Naive B cell (primary cell): ENCODE measurements at regions not wholly inside any gene's neighbourhood (a gene's known extent, or its start where the extent isn't known, plus 50 kb on each side); places are given as distances from the start of the nearest gene placed in this dataset.

Source experiments
- ATAC-seq, 2 donors: fragments of 150-1000 bp; cut with Tn5 transposase; 2 replicates each; pipeline ENCODE4 v1.10.0; 2021; ENCODE audit warnings: low read depth in 2 of 2, mild to moderate bottlenecking in 2 of 2, moderate library complexity in 2 of 2
- DNase-seq: peaks from one replicate; pipeline ENCODE4 v3.0.0; 2022
- H3K27ac Mint-ChIP-seq, 6 donors: one replicate each; pipeline ENCODE4 v1.8.0; 2020 to 2022; ENCODE audit warnings: mild to moderate bottlenecking in 6 of 6, mixed read lengths in 6 of 6, moderate library complexity in 5 of 6, inconsistent platforms in 2 of 6
- H3K27me3 Mint-ChIP-seq, 3 donors: one replicate each; pipeline ENCODE4 v1.8.0; 2021 to 2022; ENCODE audit warnings: mixed read lengths in 3 of 3, mild to moderate bottlenecking in 1 of 3
- H3K36me3 Mint-ChIP-seq, 2 donors: one replicate each; pipeline ENCODE4 v1.8.0; 2020 to 2022; ENCODE audit warnings: mixed read lengths in 2 of 2, inconsistent platforms in 1 of 2, mild to moderate bottlenecking in 1 of 2
- H3K4me1 Mint-ChIP-seq, 3 donors: one replicate each; pipeline ENCODE4 v1.8.0; 2020 to 2022; ENCODE audit warnings: mixed read lengths in 3 of 3, inconsistent platforms in 1 of 3, mild to moderate bottlenecking in 1 of 3, moderate library complexity in 1 of 3
- H3K4me3 Mint-ChIP-seq, 8 donors: one replicate each; pipeline ENCODE4 v1.8.0; 2020 to 2022; ENCODE audit warnings: mild to moderate bottlenecking in 8 of 8, mixed read lengths in 8 of 8, moderate library complexity in 8 of 8, inconsistent platforms in 2 of 8
- H3K9me3 Mint-ChIP-seq, 7 donors: one replicate each; pipeline ENCODE4 v1.8.0; 2020 to 2022; ENCODE audit warnings: mixed read lengths in 7 of 7, mild to moderate bottlenecking in 5 of 7, inconsistent platforms in 2 of 7, moderate library complexity in 1 of 7

- H3K4me3 Mint-ChIP-seq = no peak overlapping the region
- H3K9me3 Mint-ChIP-seq = peaks cover 0 to 22% (median 3%) of the 10 kb centered on the region in 7 donors
- ATAC-seq (no peak), DNase-seq (no peak)
- H3K27ac Mint-ChIP-seq = peak overlapping the region in 1 of 6 donors; percentile 66
- H3K4me1 Mint-ChIP-seq = no peaks in the 10 kb centered on the region
- peaks cover 21 to 31% (median 22%) of the 10 kb centered on the region in 3 donors for H3K27me3 Mint-ChIP-seq
- H3K36me3 Mint-ChIP-seq = no peaks in the 10 kb centered on the region
Measured at GRCh38 chr15:72961346-72961745, 90.9 kb upstream of the NEO1 start.

GRCh38 chr15:72958634-72959033, 93.6 kb upstream of the NEO1 start:
- Mint-ChIP-seq H3K36me3 (no peaks in the 10 kb centered on the region), H3K4me3 (no peak overlapping the region), H3K9me3 (peaks cover 0 to 16% (median 3%) of the 10 kb centered on the region in 7 donors), H3K27ac (no peak overlapping the region), H3K27me3 (peaks cover 4 to 23% (median 5%) of the 10 kb centered on the region in 3 donors), H3K4me1 (no peaks in the 10 kb centered on the region)
- DNase-seq = no peak
- ATAC-seq = no peak

GRCh38 chr15:72953306-72953705, 99.0 kb upstream of the NEO1 start:
- peaks cover 6 to 22% of the 10 kb centered on the region in 2 donors for H3K36me3 Mint-ChIP-seq
- DNase-seq = no peak
- ATAC-seq = no peak
- H3K27me3 Mint-ChIP-seq = peaks cover 13 to 26% (median 18%) of the 10 kb centered on the region in 3 donors
- H3K9me3 Mint-ChIP-seq = peaks cover 8 to 18% (median 13%) of the 10 kb centered on the region in 7 donors
- H3K4me3 Mint-ChIP-seq = no peak overlapping the region
- H3K4me1 Mint-ChIP-seq = no peaks in the 10 kb centered on the region
- H3K27ac Mint-ChIP-seq = no peak overlapping the region

- H3K4me1 Mint-ChIP-seq = no peaks in the 10 kb centered on the region
- H3K4me3 Mint-ChIP-seq = no peak overlapping the region
- H3K27me3 Mint-ChIP-seq = peaks cover 13 to 26% (median 18%) of the 10 kb centered on the region in 3 donors
- H3K27ac Mint-ChIP-seq = no peak overlapping the region
- DNase-seq = no peak
- peaks cover 9 to 29% (median 19%) of the 10 kb centered on the region in 7 donors for H3K9me3 Mint-ChIP-seq
- ATAC-seq = no peak
- peaks cover 6 to 22% of the 10 kb centered on the region in 2 donors for H3K36me3 Mint-ChIP-seq
Measured at GRCh38 chr15:72952151-72952550, 100.1 kb upstream of the NEO1 start.

GRCh38 chr15:72948662-72949061, 103.6 kb upstream of the NEO1 start:
- no peaks in the 10 kb centered on the region for H3K4me1 Mint-ChIP-seq
- H3K27me3 Mint-ChIP-seq = peaks cover 18 to 34% (median 20%) of the 10 kb centered on the region in 3 donors
- H3K4me3 Mint-ChIP-seq = no peak overlapping the region
- H3K36me3 Mint-ChIP-seq = peaks cover 6 to 22% of the 10 kb centered on the region in 2 donors
- ATAC-seq (no peak), DNase-seq (no peak)
- peaks cover 14 to 40% (median 21%) of the 10 kb centered on the region in 7 donors for H3K9me3 Mint-ChIP-seq
- H3K27ac Mint-ChIP-seq = no peak overlapping the region

- Mint-ChIP-seq H3K9me3 (peaks cover 14 to 40% (median 19%) of the 10 kb centered on the region in 7 donors), H3K4me1 (no peaks in the 10 kb centered on the region), H3K27ac (no peak overlapping the region), H3K4me3 (no peak overlapping the region), H3K36me3 (peaks cover 6 to 22% of the 10 kb centered on the region in 2 donors), H3K27me3 (peaks cover 23 to 25% (median 24%) of the 10 kb centered on the region in 3 donors)
- ATAC-seq (no peak), DNase-seq (no peak)
Measured at GRCh38 chr15:72947709-72948108, 104.6 kb upstream of the NEO1 start.

- Mint-ChIP-seq H3K27ac (no peak overlapping the region), H3K9me3 (peaks cover 11 to 34% (median 18%) of the 10 kb centered on the region in 7 donors), H3K27me3 (peaks cover 15 to 28% (median 25%) of the 10 kb centered on the region in 3 donors), H3K4me1 (no peaks in the 10 kb centered on the region), H3K4me3 (no peak overlapping the region), H3K36me3 (peaks cover 6 to 12% of the 10 kb centered on the region in 2 donors)
- no peak for DNase-seq
- no peak for ATAC-seq
Measured at GRCh38 chr15:72944565-72944964, 107.7 kb upstream of the NEO1 start.

- Mint-ChIP-seq H3K27ac (no peak overlapping the region), H3K4me1 (no peaks in the 10 kb centered on the region), H3K9me3 (peaks cover 0 to 2% (median 0%) of the 10 kb centered on the region in 7 donors), H3K36me3 (peaks cover 0 to 4% of the 10 kb centered on the region in 2 donors), H3K4me3 (no peak overlapping the region), H3K27me3 (peaks cover 24 to 46% (median 24%) of the 10 kb centered on the region in 3 donors)
- no peak for DNase-seq
- no peak for ATAC-seq
Measured at GRCh38 chr15:72940229-72940622, 112.0 kb upstream of the NEO1 start.

- no peak for DNase-seq
- no peak for ATAC-seq
- no peak overlapping the region for H3K4me3 Mint-ChIP-seq
- H3K4me1 Mint-ChIP-seq = no peaks in the 10 kb centered on the region
- no peak overlapping the region for H3K27ac Mint-ChIP-seq
- peaks cover 26 to 49% (median 27%) of the 10 kb centered on the region in 3 donors for H3K27me3 Mint-ChIP-seq
- peaks cover 0 to 2% (median 0%) of the 10 kb centered on the region in 7 donors for H3K9me3 Mint-ChIP-seq
- H3K36me3 Mint-ChIP-seq = peaks cover 0 to 4% of the 10 kb centered on the region in 2 donors
Measured at GRCh38 chr15:72939514-72940228, 112.6 kb upstream of the NEO1 start.

GRCh38 chr15:72936691-72937679, 115.3 kb upstream of the NEO1 start:
- Mint-ChIP-seq H3K4me3 (no peak overlapping the region), H3K27me3 (peaks cover 28 to 53% (median 41%) of the 10 kb centered on the region in 3 donors), H3K36me3 (peaks cover 0 to 4% of the 10 kb centered on the region in 2 donors), H3K27ac (peak overlapping the region in 1 of 6 donors; percentile 36), H3K4me1 (no peaks in the 10 kb centered on the region), H3K9me3 (peaks cover 0 to 2% (median 0%) of the 10 kb centered on the region in 7 donors)
- no peak for ATAC-seq
- no peak for DNase-seq

GRCh38 chr15:72936237-72936636, 116.0 kb upstream of the NEO1 start:
- Mint-ChIP-seq H3K4me3 (no peak overlapping the region), H3K27me3 (peaks cover 35 to 60% (median 48%) of the 10 kb centered on the region in 3 donors), H3K9me3 (peaks cover 0 to 3% (median 0%) of the 10 kb centered on the region in 7 donors), H3K36me3 (peaks cover 0 to 4% of the 10 kb centered on the region in 2 donors), H3K27ac (peak overlapping the region in 1 of 6 donors; percentile 29), H3K4me1 (no peaks in the 10 kb centered on the region)
- ATAC-seq = no peak
- DNase-seq = no peak

- H3K4me1 Mint-ChIP-seq = no peaks in the 10 kb centered on the region
- peaks cover 0 to 4% of the 10 kb centered on the region in 2 donors for H3K36me3 Mint-ChIP-seq
- no peak overlapping the region for H3K27ac Mint-ChIP-seq
- H3K4me3 Mint-ChIP-seq = no peak overlapping the region
- peaks cover 37 to 59% (median 54%) of the 10 kb centered on the region in 3 donors for H3K27me3 Mint-ChIP-seq
- no peak for DNase-seq
- ATAC-seq = no peak
- H3K9me3 Mint-ChIP-seq = peaks cover 0 to 3% (median 0%) of the 10 kb centered on the region in 7 donors
Measured at GRCh38 chr15:72935521-72935920, 116.7 kb upstream of the NEO1 start.

- Mint-ChIP-seq H3K27me3 (peaks cover 38 to 64% (median 60%) of the 10 kb centered on the region in 3 donors), H3K4me3 (no peak overlapping the region), H3K9me3 (peaks cover 0 to 3% (median 0%) of the 10 kb centered on the region in 7 donors), H3K4me1 (no peaks in the 10 kb centered on the region), H3K27ac (no peak overlapping the region), H3K36me3 (peaks cover 0 to 4% of the 10 kb centered on the region in 2 donors)
- ATAC-seq (no peak), DNase-seq (no peak)
Measured at GRCh38 chr15:72934921-72935320, 117.3 kb upstream of the NEO1 start.
